PFSK-1 (cell line): ENCODE measurements at regions not wholly inside any gene's neighbourhood (a gene's known extent, or its start where the extent isn't known, plus 50 kb on each side); places are given as distances from the start of the nearest gene placed in this dataset.

ENCODE experiments used
- FOXP2 ChIP-seq: optimal IDR thresholded peaks from 2 replicates; pipeline ENCODE3; 2011; ENCODE audit warnings: borderline replicate concordance, control low read depth, inconsistent platforms; ENCODE audit not compliant: insufficient read depth; ENCODE audit errors: extremely low read length, extremely low read depth
- POLR2AphosphoS5 ChIP-seq: IDR thresholded peaks from 2 replicates; pipeline ENCODE4 v1.6.1; 2012; ENCODE audit warnings: low read depth, mild to moderate bottlenecking, control low read depth, low read length, moderate library complexity
- REST ChIP-seq, 2 experiments: IDR thresholded peaks; 2 replicates each; pipeline versions ENCODE4 v1.6.1 to v1.8.0; 2011 to 2012; ENCODE audit warnings: low read depth in 2 of 2, low read length in 2 of 2, control low read depth in 1 of 2, inconsistent platforms in 1 of 2, mild to moderate bottlenecking in 1 of 2, moderate library complexity in 1 of 2; ENCODE audit not compliant: insufficient read depth in 1 of 2
- SIN3A ChIP-seq: IDR thresholded peaks from 2 replicates; pipeline ENCODE4 v1.6.1; 2012; ENCODE audit warnings: mild to moderate bottlenecking, low read length, moderate library complexity, borderline replicate concordance; ENCODE audit not compliant: insufficient read depth
- TAF1 ChIP-seq: IDR thresholded peaks from 2 replicates; pipeline ENCODE4 v1.6.1; 2012; ENCODE audit warnings: low read length, control low read depth, borderline replicate concordance; ENCODE audit not compliant: insufficient read depth

- TF ChIP-seq REST (IDR thresholded peaks at IDR 0.05; ENCODE audit: insufficient read depth in 1 of 2, low read depth in 2 of 2, low read length in 2 of 2) (no peak), POLR2AphosphoS5 (no peak), SIN3A (no peak), FOXP2 (no peak), TAF1 (no peak)
Observed at GRCh38 chr14:73788701-73789551, 62.7 kb upstream of the PTGR2 start.

- TF ChIP-seq TAF1 (no peak), REST (IDR thresholded peaks at IDR 0.05; ENCODE audit: insufficient read depth in 1 of 2, low read depth in 2 of 2, low read length in 2 of 2) (no peak), SIN3A (no peak), FOXP2 (no peak), POLR2AphosphoS5 (no peak)
Observed at GRCh38 chr14:73788317-73788598, 63.4 kb upstream of the PTGR2 start.

- TF ChIP-seq TAF1 (no peak), POLR2AphosphoS5 (no peak), REST (IDR thresholded peaks at IDR 0.05; ENCODE audit: insufficient read depth in 1 of 2, low read depth in 2 of 2, low read length in 2 of 2) (no peak), SIN3A (no peak), FOXP2 (no peak)
Observed at GRCh38 chr14:73787486-73788316, 63.9 kb upstream of the PTGR2 start.

GRCh38 chr14:73786636-73787485, 64.8 kb upstream of the PTGR2 start:
- TF ChIP-seq SIN3A (0 out of 2 replicates have a peak, but pooled peaks have one; percentile 31), FOXP2 (peak; percentile 38), REST (IDR thresholded peaks at IDR 0.05; ENCODE audit: insufficient read depth in 1 of 2, low read depth in 2 of 2, low read length in 2 of 2) (no peak), POLR2AphosphoS5 (no peak)
